ENCODE measurements at regions not wholly inside any gene's neighbourhood (a gene's known extent, or its start where the extent isn't known, plus 50 kb on each side); places are given as distances from the start of the nearest gene placed in this dataset.
"Not testable (repeated sequence)": the region's sequence is repeated elsewhere in the genome, so short reads cannot be mapped to it uniquely, and the experiment has no call there.

DNA sequence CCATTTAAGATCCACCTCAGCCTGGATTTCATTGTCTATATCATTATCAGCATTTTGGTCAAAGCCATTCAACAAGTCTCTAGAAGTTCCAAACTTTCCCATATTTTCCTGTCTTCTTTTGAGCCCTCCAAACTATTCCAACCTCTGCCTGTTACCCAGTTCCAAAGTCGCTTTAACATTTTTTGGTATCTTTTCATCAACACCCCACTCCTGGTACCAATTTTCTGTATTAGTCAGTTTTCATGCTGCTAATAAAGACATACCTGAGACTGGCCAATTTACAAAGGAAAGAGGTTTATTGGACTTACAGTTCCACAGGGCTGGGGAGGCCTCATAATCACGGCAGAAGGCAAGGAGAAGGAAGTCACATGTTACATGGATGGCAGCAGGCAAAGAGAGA, 982.9 kb downstream of the TAF11L14 start:
- not testable (repeated sequence) for DNase-seq

DNA sequence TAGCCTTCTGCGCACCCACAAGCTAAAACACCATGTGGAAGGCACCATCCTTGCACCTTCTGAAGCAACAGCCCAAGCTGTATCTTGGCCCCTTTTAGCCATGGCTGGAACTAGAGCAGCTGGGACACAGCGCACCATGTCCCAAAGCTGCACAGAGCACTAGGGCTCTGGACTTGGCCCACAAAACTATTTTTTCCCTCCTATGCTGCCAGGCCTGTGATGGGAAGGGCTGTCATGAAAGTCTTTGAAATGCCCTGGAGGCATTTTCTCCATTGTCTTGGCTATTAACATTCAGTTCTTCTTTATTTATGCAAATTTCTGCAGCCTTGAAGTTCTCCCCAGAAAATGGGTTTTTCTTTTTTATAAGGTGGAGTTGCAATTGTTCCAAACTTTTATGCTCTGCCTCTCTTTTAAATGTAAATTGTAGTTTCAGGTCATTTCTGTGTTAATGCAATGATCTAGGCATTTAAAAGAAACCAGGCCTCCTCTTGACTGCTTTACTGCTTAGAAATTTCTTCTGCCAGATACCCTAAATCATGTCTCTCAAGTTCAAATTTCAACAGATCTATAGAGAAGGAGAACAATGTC, 996.3 kb downstream of the TAF11L14 start:
- DNase-seq: no peak

DNA sequence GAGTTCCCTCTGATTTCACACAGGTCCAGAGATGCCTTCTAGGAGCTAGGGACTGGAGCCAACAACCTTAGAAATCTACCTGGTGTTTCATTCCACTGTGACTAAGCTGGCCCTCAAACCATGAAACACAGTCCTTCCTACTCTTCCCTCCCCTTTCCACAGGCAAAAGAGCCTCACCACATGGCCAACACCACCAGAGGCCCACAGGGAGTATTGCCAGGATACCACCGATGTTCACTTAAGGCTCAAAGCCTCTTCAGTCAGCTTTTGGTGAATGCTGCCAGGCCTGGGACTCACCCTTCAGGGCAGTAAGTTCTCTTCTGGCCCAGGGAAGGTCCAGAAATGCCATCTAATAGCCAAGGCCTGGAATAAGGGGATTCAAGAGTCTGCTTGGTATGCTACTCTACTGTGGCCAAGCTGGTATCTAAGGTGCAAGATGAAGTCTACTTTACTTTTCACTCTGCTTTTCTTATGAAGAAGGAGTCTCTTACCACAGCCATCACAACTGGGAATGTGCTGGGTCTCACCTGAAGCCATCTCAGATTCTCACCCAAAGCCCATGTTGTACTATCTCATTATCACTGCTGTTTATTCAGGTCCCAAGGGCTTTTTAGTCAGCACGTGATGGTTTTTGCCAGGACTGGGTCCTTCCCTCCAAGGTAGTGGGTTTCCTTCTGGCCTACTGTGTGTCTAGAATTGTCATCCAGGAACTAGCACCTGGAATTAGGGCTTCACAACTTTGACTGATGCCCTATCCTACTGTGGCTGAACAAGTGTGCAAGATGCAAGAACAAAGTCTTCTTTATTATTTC, 1018.4 kb downstream of the TAF11L14 start:
- no peak for DNase-seq

DNA sequence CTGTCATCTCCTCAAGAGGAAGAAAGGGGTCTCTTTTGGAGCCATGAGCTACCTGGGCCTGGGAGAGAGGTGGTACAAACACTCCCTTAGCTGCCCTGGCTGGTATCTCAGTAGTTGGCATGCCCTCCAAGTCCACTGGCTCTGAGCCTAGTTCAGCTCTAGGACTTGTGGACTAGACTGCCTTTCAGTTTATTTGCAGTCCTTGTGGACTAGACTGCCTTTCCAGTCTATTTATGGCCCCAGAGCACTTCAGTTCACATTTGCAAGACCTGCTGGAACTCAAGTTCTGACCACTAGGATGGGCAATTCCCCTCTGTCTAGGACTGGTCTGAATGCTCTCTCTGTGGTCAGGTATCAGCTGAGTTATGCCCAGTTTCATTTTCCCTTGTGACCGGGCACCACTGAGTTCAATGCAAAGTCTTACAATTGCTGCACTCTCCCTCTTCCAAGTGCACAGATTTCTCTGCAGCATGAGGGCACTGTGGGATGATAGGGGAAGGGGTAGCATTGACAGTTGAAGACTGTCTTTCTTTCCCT, 1019.0 kb downstream of the TAF11L14 start:
- DNase-seq: no peak

DNA sequence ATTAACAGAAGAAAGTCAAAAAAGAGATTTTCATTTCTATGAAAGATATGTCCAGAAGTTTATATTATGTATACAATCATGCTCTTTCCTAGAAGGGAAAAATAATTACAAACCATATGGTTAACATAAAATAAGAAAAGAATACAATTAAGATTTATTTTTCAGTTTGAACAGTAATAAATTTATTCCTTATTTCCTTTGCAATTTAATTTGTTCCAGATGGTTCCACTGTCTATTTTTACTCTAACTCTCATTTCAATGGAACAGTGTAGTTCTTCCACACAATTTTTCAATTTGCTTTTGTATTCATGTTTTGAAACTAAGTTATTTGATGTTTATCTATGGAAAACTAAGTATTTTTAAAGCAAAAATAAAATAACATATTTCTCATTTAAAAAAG, 1026.3 kb downstream of the TAF11L14 start:
- no peak for DNase-seq

DNA sequence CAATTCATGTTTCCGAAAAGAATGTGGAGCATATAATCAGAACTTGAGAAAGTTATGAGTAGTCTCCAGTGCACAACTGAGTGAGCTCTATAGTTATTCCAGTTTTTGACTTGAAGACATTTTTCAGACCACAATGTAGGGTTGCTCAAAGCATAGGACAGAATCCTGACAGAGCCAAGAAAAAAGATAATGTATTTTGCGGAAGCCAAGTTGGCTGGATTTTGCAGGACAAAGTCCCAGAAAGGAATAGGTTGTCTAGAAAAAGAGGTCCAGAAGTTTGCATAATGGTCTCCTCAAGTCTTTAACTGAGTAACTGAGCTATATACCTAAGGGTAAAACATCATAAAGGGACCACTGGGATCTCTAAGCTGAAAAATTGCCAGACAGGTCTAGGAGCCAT, 1028.0 kb downstream of the TAF11L14 start:
- no peak for DNase-seq

DNA sequence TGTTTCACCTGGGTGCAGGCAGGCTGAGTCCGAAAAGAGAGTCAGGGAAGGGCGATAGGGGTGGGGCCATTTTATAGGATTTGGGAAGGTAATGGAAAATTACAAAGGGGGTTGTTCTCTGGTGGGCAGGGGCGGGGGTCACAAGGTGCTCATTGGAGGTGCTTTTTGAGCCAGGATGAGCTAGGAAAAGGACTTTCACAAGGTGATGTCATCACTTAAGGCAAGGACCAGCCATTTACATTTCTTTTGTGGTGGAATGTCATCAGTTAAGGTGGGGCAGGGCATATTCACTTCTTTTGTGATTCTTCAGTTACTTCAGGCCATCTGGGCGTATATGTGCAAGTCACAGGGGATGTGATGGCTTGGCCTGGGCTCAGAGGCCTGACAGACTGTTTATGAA, 1040.0 kb downstream of the TAF11L14 start:
- not testable (repeated sequence) for DNase-seq

DNA sequence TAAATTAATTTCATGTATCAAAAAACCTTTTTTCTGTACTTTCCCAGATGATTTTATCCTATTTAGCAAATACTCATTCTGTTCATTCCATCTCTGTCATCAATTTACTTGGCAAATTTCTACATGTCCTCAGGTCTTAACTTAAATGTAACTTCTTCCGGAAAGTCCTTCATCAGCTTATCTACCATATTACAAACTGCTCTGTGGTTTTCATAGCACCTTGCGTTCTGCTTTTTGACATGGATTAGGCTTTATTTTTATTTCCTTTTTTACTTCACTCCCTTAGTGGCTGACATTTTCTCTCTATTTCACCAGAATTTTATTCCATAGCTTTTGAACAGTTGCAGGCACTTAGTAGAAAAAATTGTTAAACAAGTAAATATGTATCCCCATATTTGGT, 1040.8 kb downstream of the TAF11L14 start:
- DNase-seq: no peak

DNA sequence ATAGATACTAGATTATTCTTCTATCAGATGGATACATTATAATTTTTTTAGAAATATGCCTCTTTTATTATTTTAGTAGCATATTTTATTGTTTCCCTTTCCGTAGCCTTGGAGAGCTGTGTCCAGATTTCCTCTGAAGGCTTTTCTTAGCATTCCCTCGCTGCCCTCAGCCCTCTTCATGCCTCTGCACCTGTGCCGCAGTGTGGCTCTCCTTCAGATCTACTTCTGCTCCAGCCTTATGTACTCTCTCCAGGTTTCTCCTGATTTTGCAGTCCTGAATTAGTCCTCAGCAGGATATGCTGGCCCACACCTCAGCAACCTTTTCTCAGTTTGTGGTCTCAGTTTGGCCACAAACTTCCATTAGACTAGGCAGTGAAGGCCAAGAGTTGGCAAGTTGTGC, 1052.0 kb downstream of the TAF11L14 start:
- DNase-seq: no peak

DNA sequence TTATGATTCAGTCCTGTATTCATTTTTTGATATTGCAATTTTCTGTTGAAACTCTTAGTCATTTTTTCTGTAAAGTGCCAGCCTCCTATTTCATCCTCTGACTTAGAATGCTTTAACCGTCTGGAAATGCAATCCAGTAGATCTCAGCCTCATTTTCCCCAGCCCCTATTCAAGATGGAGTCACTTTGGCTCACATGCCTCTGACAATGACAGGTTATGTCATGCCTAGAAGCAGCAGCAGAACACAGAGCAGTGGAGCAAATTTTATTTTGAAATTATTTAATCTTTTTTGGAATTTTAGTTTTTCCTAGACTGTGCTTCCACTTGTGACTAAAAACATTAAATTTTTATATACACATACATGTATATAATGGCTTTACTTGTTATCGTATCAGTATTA, 1053.2 kb downstream of the TAF11L14 start:
- no peak for DNase-seq

DNA sequence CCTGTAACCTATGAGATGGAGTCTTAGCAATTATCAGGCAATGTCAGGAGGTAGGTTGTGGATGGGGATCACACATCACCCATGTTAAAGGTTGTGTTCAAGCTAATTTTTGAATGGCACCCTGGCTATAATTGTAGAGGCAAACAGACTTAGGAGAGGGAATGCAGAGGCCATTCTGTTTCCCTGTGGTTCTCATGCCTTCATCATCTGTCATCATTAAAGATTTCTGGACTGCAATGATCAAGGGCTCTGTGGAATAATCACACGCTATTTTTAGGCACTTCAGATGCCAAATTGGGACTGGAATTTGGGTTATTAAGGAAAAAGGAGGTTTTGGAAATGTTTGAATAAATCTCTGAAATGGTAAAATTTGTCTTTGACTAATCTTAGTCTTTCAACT, 1065.4 kb downstream of the TAF11L14 start:
- no peak for DNase-seq

DNA sequence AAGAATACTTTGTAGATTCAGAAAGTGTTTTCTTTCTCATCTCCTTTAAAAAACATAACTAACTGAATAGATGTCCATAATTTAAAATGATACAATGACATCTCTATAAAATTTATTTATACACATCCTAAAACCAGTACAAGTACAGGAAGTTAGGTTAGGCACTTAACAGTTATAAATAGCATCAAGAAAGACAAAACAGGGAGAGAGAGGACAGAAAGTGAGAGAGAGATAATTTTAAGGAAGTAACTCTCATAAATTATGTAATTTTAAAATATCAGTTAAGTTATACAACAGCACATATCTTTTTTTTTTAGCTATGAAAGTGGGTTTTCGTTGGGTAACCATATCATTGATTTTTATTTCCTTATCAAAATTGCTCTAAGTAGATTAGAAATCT, 1068.6 kb downstream of the TAF11L14 start:
- DNase-seq: no peak

DNA sequence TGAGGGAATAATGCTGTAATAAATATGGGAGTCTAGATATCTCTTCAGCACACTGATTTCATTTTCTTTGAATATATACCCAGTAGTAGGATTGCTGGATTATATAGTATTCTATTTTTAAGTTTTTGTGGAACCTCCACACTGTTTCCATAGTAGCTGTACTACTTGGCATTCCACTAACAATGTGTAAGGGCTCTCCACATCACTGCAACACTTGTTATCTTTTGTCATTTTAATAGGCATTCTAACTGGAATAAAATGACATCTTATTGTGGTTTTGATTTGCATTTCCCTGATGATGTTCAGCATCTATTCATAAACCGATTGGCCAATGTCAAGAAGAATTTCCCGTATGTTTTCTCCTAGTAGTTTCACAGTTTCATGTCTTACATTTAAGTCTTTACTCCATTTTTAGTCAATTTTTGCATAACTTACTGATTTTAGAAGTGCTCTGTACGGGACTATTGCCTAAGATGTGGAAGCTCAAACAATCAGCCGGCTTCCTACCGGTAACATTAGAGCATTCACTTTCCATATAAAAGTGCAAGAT, 1078.8 kb downstream of the TAF11L14 start:
- no peak for DNase-seq

DNA sequence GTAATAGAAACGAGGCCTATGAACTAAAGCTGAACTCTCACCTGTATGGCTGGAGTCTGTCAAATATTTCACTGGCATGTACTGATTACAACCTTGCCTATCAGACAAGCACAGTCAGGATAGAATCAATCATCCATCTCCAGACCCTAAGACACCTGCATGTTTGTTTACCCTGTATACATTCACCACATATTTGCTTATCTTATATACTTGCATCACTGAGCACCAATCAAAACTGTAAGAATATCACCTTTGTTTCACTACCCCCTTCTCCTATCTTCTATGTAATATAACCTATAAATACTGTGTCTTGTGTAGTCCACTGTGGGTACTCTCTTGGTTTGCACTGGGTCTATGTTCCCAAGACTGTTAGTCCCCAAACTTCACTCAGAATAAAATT, 1085.7 kb downstream of the TAF11L14 start:
- no peak for DNase-seq

DNA sequence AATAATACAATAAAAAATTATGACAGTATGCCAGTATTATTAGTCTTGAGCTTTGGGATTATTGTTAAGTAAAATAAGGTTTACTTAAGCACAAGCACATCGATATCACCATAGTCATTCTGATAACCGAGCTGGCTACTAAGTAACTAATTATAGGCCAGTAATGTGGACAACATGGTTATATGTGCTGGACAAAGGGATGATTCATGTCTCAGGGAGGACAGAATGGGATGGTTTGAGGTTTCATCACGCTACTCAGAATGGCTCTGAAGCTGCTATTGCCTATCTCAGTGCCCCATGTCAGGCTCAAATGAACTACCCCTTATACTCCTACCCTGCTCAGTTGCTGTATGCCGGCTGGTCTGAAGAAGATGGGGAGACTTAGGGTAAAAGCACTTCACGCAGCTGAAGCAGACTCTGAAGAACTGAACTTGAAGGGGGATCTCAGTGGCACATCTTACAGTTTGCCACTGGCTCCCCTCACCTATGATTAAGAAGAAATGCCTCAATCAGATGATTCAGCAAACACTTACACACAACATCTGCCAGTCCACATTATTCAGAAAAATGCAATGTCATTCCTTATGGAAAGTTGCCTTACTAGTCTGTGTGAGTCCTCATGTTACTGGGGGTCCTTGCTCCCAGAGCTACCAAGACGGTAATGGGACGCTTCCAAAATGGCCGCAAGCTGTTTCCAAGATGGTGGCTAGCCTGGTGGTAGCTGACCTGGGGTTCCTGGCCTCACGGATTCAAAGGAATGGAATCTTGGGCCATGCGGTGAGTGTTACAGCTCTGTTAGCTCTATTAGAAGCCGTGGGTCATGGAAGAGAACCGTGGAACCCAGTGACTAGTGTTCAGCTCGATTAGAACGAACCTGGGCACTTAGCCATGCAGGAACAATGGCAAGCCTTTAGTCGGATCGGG, 1098.6 kb downstream of the TAF11L14 start:
- DNase-seq: no peak

DNA sequence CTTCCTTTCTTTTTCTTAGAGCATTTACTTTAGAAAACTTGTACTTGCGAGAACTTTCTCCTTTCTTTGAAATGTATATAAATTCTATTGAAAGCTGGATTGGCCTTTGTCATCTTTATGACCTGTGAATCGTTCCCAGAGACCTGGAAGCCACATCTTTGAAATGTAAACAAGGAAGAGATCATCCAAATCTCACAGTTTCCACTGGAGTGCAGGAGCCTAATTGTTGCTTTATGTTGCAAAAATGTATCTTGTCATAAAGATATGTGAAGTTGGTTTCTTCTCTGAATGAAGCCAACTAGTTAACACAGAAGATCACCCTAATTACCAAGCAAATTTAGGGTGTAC, 1101.8 kb downstream of the TAF11L14 start:
- DNase-seq: no peak

DNA sequence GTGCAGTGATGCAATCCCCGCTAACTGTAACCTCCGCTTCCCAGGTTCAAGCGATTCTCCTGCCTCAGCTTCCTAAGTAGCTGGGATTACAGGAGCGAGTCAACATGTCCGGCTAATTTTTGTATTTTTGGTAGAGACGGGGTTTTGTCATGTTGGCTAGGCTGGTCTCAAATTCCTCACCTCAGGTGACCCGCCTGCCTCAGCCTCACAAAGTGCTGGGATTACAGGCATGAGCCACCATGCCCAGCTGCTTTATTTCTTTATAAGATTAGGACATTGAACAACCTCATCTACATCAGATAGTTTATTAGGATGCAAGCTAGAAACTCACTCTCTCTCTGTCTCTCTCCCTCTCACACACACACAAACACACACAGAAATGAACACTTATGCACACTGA, 1102.5 kb downstream of the TAF11L14 start:
- not testable (repeated sequence) for DNase-seq

DNA sequence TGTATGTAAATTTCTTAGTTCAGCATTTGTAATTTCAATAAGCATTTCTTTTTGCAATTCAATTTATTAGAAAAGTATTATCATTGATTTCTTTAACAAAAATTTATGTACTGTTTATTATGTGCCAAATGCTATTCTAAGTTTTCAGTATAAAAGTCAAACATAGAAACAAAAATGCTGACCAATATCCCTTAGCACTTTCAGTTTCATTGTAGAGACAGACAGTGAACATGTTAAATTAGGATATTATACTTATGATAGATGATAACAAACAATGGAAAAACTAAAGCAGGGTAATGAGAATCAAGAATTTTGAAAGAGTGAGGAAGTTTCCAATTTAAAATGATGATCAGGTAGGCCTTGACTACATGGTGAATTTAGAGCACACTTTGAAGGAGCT, 1106.0 kb downstream of the TAF11L14 start:
- DNase-seq: no peak

DNA sequence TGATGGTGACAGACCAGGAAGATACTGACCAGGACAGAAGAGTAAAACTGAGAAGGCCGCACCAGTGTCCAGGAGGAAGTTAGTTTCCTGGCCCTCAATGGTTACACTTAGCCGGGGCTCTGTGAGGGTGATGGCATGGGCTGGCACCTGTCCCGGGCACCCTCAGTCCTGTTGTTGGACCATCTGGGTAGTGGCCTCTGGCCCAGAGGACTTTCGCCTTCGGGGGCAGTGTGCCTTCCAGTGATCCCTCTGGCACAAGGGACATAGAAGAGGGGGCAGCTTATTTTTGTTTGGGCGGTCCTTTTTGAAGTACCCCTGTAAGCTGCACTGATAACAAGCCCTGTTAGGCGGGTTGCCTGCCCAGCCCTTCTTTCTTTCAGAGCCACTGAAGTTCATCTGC, 1108.6 kb downstream of the TAF11L14 start:
- no peak for DNase-seq

DNA sequence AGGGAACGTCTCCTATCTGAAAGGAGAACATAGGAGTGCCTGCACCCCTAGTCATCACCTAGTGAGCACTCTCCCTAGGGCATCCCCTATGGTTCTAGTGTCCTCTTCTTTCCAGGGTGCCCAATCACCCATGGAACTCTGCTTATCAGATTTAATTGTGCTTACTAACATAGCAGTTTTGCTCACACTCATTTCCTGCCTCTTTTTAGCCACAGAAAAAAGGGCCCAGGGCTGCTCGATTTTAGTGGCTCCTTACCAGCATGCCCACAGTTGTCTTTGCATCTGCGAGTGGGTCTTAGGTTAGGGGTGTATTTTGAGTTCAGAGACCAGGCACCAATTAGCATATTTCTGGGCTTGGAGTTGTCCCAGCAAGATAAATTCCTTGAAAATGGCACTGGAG, 1110.2 kb downstream of the TAF11L14 start:
- no peak for DNase-seq

DNA sequence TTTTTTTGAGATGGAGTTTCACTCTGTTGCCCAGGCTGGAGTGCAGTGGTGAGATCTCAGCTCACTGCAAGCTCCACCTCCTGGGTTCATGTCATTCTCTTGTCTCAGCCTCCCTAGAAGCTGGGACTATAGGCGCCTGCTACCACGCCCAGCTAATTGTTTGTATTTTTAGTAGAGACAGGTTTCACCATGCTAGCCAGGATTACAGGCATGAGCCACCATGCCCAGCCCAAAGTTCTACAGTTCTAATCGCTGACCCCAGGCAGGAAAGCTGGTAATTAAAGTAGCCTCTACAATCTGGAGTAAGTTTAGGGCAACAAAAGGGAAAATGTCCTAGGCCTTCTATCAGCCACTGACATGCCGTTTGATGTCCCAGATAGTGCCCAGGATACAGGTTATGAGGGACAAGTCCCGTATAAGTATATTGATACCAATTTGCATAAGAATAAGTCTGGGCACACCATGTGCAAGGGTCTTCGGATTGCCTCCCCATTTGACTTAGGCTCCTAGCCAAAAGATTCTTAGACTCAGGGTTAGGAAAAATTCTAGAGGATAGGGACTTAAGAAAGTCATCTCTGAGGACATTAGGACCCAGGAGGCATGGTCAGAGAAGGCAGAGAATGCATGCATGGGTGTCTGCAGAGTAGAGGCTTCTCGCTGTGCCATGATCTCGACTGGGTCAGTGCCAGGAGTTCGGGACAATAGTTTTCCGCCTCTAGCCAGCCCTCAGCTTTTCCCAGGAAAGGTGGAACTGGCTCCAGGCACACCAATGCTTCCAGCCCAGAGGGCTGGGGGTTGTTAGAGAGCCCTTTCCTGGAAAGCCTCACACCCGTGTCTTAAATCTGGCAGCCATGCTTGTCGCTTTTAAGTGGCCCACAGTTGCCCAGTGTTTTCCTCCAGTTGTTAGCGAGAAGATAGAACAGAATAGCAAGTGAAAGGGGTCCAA, 1111.1 kb downstream of the TAF11L14 start:
- DNase-seq: peak; percentile 10

DNA sequence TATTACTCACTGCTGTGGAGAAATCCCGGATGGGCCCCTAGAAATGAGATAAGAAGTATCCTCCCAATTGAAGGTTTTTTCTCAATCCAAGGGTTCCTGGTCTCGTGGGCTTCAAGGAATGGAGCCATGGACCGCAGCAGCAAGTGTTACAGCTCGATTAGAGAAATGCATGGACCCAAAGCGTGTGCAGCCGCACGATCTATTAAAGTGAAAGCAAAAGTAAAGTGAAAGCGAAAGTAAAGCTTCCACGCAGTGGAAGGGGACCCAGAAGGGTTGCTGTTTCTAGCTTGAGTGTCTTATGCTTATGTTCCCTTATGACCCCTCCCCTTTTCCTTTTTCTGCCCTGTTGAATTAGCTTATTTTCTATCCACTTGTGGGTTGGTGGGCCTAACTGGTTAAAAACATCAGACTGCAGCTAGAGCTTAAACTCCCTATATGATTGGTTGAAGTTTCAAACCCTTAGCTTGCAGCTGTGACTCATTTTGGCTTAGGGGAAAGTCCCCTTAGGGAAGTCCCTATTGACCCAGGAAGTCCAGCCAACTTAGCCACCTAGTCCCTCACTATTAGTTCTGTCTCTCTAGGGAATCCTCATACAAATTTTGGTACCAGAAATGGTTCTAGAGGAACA, 1111.8 kb downstream of the TAF11L14 start:
- DNase-seq: peak; percentile 19
